ENCODE measurements at regions not wholly inside any gene's neighbourhood (a gene's known extent, or its start where the extent isn't known, plus 50 kb on each side); places are given as distances from the start of the nearest gene placed in this dataset.

DNA sequence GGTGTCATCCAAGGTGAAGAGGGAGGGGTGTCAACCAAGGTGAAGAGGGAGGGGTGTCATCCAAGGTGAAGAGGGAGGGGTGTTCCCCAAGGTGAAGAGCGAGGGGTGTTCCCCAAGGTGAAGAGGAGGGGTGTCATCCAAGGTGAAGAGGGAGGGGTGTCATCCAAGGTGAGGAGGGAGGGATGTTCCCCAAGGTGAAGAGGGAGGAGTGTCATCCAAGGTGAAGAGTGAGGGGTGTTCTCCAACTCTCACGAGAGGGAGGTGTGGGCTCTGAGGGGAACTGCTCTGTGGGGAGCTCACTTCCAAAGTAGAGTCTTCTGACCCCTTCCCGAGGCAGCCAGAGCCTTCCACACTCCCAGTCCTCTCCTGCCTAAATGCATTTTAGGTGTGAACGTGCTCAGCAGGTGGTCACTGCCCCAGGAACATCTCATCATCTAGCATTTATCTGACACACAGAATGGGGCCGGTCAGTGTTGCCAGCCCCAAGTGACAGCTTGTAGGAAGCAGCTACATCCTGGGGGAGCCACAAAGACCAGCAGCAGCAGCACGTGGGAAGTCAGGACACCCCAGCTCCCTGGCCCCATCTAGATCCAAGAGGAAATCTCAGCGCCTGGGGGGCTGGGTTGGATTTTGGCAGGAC lies 323.8 kb downstream of the GLRX3 start (continued):
- TF ChIP-seq CTCF (conservative IDR thresholded peaks at IDR 0.05; ENCODE audit: low read depth in 2 of 2) (no peak), EZH2phosphoT487 (IDR thresholded peaks at IDR 0.05; ENCODE audit: unreplicated experiment) (no peak), STAT1 (IDR thresholded peaks at IDR 0.05; ENCODE audit: unreplicated experiment) (no peak), CREB1 (CRISPR knock-in tag; IDR thresholded peaks at IDR 0.05; ENCODE audit: low read depth) (no peak), ETS1 (IDR thresholded peaks at IDR 0.05) (no peak), NANOG (IDR thresholded peaks at IDR 0.05; ENCODE audit: borderline replicate concordance) (no peak), EZH2 (IDR thresholded peaks at IDR 0.05; ENCODE audit: low read depth, unreplicated experiment) (no peak), ZNF114 (CRISPR knock-in tag; IDR thresholded peaks at IDR 0.05) (no peak), ZNF331 (CRISPR knock-in tag; IDR thresholded peaks at IDR 0.05; ENCODE audit: low read depth) (no peak)

DNA sequence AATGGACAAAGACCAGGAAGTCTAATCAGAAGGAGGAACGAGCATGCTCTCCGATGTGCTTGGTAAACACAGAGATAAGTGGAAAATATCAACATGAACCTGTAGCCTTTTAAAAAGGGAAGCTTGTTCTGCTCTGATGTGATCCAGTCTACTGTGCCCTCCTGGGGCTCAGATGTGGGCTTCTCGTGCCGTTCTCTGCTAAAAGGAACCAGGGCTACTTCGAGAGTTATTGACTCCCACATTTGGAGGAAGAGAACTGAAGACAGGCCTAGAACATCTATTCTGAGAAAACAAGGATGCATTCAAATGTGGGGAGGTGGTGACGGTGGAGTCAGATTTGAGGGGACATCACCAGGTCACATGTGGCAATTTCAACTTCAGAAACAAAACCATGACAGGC lies 325.4 kb downstream of the GLRX3 start:
- no peak for DNase-seq (ENCODE audit: low spot score)
- Mint-ChIP-seq H3K27ac (no peak overlapping the region), H3K27me3 (ENCODE audit: insufficient read depth, low read depth, poor library complexity) (peaks cover 8% of the 10 kb centered on the region)

More for the DNA sequence above, 325.4 kb downstream of the GLRX3 start:
- Histone ChIP-seq H3K4me3 (no peak overlapping the region), H3F3A (replicated peaks; ENCODE audit: low read depth) (no peaks in the 10 kb centered on the region), H3K9me2 (ENCODE audit: insufficient read depth) (no peaks in the 10 kb centered on the region), H3K27me3 (ENCODE audit: insufficient read depth) (no peaks in the 10 kb centered on the region), H4K20me1 (replicated peaks; ENCODE audit: insufficient read depth) (no peaks in the 10 kb centered on the region), H3K4me2 (no peak overlapping the region), H3K4me1 (ENCODE audit: insufficient read depth) (no peaks in the 10 kb centered on the region), H3K27ac (ENCODE audit: low read depth) (no peak overlapping the region), H3K36me3 (ENCODE audit: insufficient read depth) (no peaks in the 10 kb centered on the region), H2AFZ (no peak overlapping the region), H3K79me2 (replicated peaks; ENCODE audit: insufficient read depth) (no peaks in the 10 kb centered on the region)
- ATAC-seq, result no peak
- peaks cover 46% of the 10 kb centered on the region for H3K36me3 Mint-ChIP-seq (ENCODE audit: low read depth)
- H3K9me3 Mint-ChIP-seq, result peaks cover 99% of the 10 kb centered on the region
- H3K4me1 Mint-ChIP-seq, result no peaks in the 10 kb centered on the region
- H3K4me3 Mint-ChIP-seq, result no peak overlapping the region
- no peak for TF ChIP-seq ETS1 (IDR thresholded peaks at IDR 0.05)
- TF ChIP-seq ZNF114 (CRISPR knock-in tag; IDR thresholded peaks at IDR 0.05), result no peak
- no peak for TF ChIP-seq ZNF331 (CRISPR knock-in tag; IDR thresholded peaks at IDR 0.05; ENCODE audit: low read depth)
- no peak for TF ChIP-seq EZH2 (IDR thresholded peaks at IDR 0.05; ENCODE audit: low read depth, unreplicated experiment)
- TF ChIP-seq JUNB (IDR thresholded peaks at IDR 0.05; ENCODE audit: unreplicated experiment), result no peak
- no peak for TF ChIP-seq CREB1 (CRISPR knock-in tag; IDR thresholded peaks at IDR 0.05; ENCODE audit: low read depth)
- TF ChIP-seq EZH2phosphoT487 (IDR thresholded peaks at IDR 0.05; ENCODE audit: unreplicated experiment), result no peak
- TF ChIP-seq STAT1 (IDR thresholded peaks at IDR 0.05; ENCODE audit: unreplicated experiment), result no peak
- TF ChIP-seq, protein P1, sequence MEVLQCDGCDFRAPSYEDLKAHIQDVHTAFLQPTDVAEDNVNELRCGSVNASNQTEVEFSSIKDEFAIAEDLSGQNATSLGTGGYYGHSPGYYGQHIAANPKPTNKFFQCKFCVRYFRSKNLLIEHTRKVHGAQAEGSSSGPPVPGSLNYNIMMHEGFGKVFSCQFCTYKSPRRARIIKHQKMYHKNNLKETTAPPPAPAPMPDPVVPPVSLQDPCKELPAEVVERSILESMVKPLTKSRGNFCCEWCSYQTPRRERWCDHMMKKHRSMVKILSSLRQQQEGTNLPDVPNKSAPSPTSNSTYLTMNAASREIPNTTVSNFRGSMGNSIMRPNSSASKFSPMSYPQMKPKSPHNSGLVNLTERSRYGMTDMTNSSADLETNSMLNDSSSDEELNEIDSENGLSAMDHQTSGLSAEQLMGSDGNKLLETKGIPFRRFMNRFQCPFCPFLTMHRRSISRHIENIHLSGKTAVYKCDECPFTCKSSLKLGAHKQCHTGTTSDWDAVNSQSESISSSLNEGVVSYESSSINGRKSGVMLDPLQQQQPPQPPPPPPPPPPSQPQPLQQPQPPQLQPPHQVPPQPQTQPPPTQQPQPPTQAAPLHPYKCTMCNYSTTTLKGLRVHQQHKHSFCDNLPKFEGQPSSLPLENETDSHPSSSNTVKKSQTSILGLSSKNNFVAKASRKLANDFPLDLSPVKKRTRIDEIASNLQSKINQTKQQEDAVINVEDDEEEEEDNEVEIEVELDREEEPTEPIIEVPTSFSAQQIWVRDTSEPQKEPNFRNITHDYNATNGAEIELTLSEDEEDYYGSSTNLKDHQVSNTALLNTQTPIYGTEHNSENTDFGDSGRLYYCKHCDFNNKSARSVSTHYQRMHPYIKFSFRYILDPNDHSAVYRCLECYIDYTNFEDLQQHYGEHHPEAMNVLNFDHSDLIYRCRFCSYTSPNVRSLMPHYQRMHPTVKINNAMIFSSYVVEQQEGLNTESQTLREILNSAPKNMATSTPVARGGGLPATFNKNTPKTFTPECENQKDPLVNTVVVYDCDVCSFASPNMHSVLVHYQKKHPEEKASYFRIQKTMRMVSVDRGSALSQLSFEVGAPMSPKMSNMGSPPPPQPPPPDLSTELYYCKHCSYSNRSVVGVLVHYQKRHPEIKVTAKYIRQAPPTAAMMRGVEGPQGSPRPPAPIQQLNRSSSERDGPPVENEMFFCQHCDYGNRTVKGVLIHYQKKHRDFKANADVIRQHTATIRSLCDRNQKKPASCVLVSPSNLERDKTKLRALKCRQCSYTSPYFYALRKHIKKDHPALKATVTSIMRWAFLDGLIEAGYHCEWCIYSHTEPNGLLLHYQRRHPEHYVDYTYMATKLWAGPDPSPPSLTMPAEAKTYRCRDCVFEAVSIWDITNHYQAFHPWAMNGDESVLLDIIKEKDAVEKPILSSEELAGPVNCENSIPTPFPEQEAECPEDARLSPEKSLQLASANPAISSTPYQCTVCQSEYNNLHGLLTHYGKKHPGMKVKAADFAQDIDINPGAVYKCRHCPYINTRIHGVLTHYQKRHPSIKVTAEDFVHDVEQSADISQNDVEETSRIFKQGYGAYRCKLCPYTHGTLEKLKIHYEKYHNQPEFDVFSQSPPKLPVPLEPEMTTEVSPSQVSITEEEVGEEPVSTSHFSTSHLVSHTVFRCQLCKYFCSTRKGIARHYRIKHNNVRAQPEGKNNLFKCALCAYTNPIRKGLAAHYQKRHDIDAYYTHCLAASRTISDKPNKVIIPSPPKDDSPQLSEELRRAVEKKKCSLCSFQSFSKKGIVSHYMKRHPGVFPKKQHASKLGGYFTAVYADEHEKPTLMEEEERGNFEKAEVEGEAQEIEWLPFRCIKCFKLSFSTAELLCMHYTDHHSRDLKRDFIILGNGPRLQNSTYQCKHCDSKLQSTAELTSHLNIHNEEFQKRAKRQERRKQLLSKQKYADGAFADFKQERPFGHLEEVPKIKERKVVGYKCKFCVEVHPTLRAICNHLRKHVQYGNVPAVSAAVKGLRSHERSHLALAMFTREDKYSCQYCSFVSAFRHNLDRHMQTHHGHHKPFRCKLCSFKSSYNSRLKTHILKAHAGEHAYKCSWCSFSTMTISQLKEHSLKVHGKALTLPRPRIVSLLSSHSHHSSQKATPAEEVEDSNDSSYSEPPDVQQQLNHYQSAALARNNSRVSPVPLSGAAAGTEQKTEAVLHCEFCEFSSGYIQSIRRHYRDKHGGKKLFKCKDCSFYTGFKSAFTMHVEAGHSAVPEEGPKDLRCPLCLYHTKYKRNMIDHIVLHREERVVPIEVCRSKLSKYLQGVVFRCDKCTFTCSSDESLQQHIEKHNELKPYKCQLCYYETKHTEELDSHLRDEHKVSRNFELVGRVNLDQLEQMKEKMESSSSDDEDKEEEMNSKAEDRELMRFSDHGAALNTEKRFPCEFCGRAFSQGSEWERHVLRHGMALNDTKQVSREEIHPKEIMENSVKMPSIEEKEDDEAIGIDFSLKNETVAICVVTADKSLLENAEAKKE (CRISPR knock-in tag; IDR thresholded peaks at IDR 0.05), result no peak

Data from GM23338 (cell line).